ENCODE measurements at regions not wholly inside any gene's neighbourhood (a gene's known extent, or its start where the extent isn't known, plus 50 kb on each side); places are given as distances from the start of the nearest gene placed in this dataset.
"Not testable (repeated sequence)": the region's sequence is repeated elsewhere in the genome, so short reads cannot be mapped to it uniquely, and the experiment has no call there.

DNA sequence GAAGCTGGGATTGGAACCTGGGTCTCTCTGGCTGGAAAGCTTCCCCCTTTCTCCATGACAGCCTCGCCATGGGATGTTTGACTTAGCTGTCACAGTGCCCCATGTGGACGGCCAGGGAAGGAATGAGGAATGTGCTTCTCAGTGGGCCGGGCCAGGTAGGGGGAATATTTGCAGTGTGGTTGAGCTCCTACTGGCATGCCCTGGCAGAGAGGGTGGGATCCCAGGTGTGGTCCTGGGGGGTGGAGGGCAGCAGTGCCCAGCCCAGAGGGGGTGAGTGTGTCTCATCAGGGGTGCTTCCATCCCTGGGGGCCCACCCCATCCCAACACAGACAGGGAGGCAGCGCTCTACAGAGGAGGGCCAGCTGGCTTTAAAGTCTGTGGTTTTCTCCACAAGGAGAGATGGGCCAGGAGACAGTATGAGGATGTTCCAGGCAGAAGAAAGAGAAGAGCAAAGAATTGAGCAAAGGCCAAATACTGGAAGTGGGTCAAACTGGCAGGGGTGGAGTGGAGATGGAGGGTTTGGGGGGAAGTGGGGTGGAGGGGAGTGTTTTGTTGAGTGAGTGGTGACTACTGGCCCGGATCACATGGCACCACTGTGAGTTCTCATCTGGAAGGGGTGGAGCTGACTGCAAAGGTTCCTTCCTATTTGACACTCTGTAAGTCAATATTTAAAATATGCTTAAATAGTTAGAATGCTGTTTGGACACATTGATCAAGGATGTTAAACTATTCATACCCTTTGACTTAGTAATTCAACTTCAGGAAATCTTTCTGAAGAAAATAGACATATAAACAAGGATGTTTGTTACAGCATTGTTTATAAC is 94.0 kb downstream of the MYCN start:
- no peak for DNase-seq (ENCODE audit: low read depth)

DNA sequence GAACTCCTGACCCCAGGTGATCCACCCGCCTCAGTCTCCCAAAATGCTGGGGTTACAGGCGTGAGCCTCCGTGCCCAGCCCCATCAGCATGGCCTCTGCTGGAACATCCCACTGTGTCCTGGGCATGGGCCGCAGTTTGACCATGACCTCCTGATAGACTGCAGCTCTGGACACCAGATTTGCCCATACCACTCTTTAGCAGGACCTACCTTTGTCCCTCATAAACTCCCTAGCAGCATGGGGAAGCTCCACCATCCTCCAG is 92.6 kb downstream of the MYCN start:
- no peak for DNase-seq (ENCODE audit: low read depth)

DNA sequence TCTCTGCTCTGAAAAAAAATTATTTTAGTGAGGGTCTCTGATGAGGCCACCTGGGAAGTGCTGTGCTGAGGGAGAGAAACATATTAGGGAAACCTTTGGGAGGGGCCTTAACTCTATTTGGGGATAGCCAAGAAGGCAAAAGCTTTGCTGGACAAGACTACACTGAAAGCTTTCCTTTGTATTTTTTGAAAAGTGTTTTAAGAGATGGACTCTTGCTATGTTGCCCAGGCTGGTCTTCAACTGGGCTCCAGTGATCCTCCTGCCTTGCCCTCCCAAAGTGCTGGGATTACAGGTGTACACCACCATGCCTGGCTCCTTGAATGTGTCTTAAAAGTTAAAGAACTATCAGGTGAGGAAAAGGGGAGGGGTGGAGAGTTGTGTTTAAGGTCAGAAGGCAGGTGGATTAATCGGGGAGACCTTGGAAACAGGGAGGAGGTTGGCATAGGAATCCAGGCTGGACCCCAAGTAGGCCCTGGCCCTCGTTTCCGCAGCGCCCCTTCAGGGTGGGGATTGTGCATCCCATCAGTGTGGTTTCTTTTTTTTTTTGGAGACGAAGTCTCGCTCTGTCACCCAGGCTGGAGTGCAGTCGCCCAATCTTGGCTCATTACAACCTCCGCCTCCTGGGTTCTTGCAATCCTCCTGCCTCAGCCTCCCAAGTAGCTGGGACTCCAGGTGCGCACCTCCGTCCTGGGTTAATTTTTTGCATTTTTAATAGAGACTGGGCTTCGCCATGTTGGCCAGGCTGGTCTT is 92.1 kb downstream of the MYCN start:
- no peak for DNase-seq (ENCODE audit: low read depth)

DNA sequence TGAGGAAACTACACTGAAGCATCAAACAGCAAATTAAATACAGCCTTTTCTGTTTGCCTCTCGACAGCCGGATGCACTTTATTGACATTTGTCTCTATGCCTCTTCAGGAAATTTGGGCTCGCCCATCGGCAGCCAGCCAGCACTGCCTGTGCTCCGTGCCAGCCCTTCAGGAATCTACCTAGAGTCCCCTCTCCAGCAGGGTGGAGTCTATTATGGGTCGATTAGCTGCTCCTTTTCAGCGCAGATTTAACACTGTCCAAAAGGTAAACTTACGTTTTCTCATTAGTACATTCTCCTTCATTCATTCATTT is 91.5 kb downstream of the MYCN start:
- no peak for DNase-seq (ENCODE audit: low read depth)

DNA sequence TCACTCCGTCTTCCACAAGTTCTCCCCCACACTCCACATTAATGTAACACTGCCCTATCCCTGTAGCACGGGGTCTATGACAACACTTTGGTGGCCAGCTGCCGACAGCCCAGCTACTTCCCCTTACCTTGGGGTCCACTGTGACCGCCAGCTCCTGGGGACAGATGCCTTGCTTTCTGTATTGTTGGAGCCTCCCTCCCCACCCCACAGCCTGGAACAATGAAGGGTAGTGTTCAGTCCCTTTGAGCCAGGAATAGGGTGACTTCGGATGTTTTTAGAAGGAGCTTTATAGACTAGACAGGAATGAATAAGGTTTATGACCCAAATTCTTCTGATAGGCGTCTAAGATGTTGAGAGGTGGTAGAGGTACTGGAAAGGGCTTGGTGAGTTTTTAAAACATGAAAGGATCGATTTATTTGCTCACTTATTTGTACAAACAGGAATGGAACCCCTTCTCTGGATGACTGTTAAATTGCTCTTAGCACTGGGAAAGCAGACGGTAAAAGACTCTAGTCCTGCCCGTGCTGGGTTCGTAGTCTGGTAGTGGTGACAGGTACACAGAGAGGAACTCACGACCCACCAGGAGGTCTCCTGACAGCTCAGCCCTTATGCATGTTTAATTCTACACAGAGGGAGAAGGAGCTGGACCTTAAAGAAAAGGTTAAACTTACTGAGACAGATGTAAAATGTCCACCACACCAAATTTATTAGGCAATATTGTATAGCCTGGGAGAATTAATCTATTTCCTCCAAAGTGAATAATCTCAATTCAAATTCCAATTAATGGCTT is 90.9 kb downstream of the MYCN start:
- no peak for DNase-seq (ENCODE audit: low read depth)

DNA sequence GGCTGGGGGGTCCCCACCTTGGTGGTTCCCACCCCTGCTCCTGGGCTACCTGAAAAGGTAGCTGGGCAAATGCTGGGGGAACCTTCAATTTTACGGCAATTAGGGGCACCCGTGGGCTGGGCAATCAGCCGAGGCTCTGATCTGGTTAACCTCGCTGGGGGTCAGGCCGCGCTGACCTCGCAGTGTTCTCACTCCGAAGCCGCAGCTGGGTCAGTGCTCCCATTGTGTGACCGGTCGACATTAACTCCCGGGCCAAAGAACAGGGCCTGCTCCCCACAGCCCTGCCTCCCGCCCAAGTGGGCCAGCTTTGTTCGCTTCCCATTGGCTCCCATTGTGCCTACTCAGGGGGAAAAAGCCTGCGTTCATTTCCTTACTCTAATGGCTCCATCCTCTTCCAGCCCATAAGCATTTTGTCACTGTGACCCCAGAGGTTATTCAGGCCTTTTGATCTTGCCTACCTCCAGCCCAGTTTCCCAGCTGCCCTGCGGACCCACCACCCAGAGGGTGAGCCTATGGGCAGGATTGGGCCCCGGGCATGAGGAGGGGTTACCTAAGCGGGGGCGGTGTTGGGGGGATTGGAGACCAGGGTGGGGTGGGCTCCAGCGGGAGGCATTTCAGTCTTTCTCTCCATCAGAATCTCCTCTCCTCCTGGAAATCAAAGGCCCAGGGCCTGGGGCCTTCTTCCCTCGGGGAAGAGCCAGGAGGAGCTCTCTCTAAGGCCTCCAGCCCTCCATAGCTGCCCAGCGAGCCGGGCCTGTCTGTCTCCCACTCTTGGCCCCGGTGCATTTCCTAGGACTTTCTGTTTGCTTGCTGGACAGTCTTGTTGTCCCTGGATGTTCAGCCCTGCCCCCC is 90.1 kb downstream of the MYCN start:
- no peak for DNase-seq (ENCODE audit: low read depth)

DNA sequence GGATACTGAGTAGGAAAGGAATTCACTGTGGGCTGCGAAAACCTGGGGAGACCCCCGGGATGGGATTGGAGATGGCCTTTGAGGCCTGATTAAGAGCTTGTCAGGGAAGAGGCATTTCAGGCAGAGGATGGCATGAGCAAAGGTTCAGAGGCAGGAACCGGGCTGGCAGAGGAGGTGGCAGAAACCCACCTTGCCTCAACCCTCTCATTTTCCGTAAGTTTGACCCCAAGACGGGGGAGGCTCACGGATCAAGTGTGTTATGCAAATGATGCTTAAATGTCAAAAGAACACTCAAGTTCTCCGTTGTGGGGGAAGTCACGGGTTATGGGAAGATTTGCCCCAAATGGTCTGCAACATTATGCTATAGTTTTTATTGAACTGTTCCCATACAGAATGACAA is 88.3 kb downstream of the MYCN start:
- no peak for DNase-seq (ENCODE audit: low read depth)

DNA sequence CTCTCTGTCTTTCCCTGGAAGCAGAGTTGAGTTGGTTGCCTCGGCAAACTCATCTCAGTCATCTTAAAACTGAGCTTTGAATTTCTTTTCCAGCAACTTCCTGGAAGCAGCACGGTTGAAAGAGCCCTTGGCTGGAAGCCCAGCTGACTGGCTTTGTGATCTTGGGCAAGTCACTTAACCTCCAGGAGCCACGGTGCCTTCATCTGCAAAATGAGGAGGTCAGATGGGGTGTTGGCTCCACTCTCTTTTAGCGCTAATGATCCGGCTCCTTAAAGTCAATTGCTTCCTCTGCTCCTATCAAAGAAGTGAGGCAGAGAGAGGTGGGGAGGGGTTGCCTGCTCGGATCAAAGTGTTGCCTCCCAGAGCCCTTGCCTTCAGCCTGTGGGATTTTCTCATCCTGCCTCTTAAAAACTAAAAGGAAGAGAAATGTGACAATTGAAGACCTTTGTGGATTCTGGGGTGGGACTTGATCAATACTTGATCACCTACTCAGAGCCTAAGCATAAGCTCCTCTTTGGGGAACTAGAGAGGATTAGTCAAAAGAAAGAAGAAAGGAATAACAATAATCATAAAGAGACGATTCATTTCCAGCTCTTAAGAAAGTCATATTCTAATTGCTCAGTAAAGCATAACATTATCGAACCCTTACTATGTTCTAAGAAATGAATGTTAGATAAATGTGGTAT is 86.6 kb downstream of the MYCN start:
- DNase-seq (ENCODE audit: low read depth): no peak

DNA sequence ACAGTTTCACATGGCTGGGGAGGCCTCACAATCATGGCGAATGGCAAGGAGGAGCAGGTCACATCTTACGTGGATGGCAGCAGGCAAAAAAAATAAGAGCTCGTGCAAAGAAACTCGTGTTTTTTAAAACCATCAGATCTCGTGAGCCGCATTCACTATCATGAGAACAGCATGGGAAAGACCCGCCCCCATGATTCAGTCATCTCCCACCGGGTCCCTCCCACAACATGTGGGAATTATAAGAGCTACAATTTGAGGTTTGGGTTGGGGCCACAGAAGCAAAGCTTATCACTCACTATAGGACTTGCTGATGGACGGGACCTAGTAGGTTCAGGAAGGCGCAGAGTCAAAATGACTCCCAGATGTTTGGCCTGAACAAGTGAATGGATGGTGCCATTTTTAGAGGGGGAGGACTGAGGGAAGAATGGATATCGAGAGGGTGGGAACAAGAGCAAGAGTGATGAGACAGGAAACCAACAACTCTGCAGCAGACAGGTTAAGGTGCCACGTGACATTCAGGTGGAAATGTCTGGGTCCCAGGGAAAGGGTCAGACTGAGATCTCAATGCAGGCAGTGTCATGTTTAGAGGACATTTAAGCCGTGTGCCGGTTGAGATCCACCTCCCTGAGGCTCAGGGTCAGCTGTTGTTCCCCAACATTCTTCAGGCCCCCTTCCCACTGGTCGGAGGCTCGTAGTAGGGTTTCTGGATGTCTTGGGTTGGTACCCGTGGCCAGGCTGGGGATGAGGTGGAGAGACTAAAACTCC is 85.7 kb downstream of the MYCN start:
- DNase-seq (ENCODE audit: low read depth): no peak

DNA sequence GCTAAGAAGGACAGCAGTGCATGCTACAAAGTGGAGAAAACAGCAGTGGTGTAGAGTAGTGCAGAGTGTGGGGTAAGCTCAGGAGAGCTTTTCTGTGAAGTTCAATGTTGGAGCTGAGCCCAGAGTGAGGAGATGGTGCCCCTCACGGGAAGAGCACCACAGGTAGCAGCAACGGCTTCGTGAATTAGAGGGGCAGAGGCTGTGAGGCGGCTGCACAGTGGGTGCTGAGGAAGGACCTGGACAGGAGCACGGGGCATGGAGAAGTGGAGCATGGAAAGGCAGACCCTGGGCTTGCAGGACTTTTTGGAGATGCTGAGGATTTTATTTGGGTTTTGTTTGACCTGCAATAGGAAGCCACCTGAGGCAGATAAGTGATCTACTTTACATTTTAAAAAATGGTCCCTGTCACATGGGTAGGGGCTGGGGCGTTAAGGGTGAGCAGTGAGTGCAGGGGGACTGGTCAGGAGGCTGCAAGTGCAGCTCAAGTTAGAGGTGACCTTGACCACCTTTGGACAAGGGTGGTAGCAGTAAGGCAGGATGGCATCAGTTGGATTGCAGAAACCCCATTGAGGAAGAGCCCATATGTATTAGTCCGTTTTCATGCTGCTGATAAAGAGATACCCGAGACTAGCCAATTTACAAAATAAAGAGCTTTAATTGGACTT is 85.0 kb downstream of the MYCN start:
- DNase-seq (ENCODE audit: low read depth): no peak

DNA sequence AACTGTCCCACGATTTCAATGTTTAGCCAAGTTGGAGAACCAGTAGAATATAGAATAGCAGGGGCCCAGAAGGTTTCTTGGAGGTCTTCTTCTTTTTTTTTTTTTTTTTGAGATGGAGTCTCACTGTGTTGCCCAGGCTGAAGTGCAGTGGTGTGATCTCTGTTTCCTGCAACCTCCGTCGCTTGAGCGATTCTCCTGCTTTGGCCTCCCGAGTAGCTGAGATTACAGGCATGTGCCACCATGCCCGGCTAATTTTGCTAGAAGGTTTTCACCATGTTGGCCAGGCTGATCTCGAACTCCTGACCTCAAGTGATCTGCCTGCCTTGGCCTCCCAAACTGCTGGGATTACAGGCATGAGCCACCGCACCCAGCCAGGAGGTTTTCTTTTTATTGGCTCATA is 84.3 kb downstream of the MYCN start:
- DNase-seq (ENCODE audit: low read depth): not testable (repeated sequence)

DNA sequence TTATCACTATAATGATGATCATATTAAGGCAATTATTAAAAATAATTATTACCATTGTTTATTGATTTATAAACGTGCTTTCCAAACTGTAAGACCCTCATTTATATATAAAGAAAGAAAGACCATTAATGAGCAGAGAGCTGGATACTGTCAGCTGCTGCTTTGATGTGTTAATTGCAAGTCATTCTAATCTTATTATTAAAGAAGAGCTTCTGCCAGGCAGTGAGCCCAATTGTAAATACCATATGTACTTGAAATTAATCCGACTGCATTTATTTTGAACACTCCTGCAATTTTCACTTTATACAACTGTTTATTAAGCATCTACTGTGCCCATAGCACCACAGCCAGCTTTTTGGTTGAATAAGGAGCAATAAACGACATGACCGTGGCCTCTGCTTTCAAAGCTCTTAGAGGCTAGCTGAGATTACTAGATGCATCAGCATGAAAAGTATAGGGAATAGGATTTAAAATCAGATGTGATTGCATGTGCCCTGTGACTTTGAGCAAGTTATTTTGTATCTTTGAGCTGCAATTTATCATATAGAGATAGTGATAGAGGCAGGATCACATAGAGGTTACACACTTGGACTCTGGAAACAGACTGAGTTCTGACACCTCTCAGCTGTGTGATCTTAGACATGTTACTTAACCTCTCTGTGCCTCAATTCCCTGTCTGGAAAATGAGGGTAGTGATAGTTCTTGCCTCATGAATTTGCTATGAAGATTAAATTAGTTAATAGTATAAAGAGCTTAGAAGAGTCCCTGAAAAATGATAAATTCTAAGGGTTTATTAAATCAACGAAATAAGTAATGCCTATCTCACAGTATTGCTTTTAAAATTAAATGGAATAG is 83.4 kb downstream of the MYCN start:
- DNase-seq (ENCODE audit: low read depth): no peak

DNA sequence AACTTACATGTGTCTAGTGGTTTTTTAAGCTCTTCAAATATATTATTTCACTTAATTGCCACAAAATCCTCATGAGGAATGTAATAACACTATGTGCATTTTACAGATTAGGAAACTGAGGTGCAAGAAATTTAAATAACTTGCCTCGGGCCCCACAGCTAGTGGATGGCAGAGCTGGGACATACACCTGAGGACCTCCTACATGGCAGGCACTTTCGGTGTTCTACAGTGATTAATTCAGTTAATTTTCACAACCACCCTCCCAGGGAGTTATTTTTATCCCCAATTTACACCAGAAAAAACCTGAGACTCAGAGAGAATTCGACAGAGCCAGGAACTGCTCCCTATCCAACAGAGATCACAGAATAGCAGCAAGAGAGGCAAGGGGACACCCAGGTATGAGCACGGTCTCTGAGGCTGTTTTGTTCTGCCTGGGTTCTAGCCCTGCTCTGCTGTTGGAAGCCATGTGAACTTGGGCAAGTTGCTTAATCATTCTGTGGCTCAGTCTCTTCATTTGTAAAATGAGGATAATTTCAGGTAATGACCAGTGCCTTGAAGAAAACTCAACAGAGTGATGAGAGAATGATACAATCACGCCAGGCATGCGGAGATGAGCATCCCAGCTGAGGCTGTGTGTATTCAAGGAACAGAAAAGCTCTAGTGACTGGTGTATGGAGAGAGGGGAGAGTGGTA is 82.3 kb downstream of the MYCN start:
- no peak for DNase-seq (ENCODE audit: low read depth)

DNA sequence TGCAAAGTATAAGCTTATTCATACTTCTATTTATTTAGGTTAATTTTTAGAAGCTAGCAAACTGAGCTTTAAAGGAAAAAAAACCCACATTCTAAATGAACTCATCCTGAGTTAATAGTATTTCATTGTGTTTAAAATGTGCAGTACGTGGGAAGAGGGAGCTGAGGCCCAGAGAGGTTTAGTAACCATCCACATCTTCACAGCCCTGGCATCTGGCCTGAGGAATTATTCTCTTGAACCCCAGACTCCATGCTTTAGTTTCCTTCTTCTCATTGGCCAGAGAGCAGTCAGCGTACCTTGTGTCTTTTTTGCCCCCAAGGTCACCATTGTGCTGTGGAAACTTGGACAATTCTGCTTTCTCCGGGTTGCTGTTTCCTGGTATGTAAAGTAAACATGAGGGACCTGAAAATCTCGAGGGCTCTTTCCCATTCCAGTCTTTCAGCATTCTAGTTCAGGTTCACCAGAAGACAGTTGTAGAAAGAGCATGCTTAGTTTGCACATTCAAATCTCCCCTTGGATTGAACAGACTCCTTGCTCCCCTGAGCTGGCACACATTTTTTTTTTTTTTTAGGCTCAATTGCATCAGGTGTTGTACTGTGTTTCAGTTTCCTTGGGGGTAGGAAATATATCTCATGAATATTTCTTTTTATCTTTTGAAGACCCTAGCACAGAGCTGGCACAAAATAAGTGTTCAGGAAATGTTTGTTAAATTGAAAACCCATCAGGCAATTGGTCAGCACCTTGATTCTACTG is 81.4 kb downstream of the MYCN start:
- no peak for DNase-seq (ENCODE audit: low read depth)

DNA sequence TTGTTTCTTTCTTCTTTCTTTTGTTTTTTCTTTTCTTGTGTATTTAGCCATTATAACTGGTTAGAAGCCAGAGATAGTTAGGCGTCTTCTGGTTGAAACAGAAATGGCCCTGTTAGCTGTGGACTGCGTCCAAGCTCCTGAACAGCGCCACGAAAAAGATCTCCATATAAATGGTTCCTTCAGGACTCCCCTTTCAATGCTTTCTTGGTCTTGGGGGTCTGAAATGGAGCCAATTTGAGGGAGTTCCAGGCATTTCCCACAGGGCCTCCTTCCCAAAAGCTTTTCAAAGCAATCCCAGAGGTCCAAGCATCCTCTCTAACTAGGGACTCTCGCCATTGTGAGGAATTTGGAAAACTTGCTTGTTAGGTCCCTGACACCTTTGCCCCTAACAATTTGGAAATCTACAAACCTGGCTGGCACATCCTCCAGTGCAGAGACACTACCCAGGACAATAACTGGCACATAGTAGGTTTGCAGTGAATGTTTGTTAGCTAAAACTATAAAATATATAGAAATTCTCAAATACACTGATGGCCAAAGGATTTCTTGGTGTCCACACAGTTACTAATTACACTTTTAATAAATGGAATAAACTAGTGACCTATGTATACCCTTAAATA is 80.1 kb downstream of the MYCN start:
- DNase-seq (ENCODE audit: low read depth): no peak

DNA sequence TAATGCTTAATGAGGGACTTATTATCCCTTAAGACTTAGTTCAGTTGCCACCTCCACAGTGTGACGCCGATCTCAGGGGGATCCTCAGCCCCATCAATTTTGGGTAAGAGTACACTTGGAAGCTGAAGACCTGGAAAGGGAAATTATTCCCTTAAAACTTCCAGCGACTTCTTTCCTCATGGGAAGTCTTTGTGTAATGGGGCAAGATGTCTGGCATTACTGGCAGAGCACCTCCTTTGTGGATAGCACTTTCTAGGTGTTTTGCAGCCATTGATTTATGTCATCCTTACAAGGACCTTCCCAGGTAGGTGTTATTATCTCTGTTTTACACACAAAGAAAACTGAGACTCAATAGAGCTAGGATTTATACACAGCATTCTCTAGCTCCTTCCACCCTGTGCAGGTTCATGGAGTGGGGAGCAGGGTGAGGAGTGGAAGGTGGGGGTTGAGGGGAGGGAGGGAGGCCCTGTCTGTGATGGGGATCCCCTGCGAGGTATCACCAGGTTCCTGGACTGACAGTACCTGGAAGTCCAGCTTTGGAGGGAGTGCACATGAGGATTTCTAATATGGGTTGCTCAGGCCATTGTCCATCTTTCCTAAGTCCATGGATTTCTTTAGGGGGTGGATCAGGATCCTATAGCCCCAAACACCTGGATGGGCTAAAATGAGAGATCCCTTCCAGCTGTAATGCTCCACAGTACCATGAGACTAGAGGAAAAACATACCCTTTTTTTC is 79.4 kb downstream of the MYCN start:
- DNase-seq (ENCODE audit: low read depth): no peak

DNA sequence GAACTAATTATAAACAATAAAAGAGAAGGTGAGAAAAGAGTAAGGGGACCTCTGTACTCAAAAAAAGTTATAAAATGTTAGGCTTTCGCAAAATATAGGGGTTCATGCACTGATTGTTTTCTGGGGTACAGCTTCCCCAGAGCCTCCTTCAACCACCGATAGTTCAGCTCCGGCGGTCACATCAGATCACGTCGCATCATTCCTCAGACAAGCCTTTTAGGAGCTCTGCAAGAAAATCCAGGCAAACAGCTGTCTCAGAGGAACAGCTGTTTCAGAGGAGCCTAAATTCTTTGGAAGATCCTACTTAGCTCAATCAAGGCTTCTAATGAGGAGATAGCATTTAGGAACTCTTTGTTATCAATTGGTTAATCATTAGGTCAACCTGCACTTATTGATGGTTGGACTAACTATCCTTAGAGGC is 78.7 kb downstream of the MYCN start:
- DNase-seq (ENCODE audit: low read depth): no peak

Data from amniotic epithelial cell (primary cell).